Sigmoid colon (tissue), 4 donors: ENCODE measurements at regions not wholly inside any gene's neighbourhood (a gene's known extent, or its start where the extent isn't known, plus 50 kb on each side); places are given as distances from the start of the nearest gene placed in this dataset.

ENCODE experiments used
- EP300 ChIP-seq, 4 donors: sonication (generic); formaldehyde crosslinking; IDR thresholded peaks; one replicate each; pipeline ENCODE4 v1.6.1; 2017; ENCODE audit warnings: antibody characterized with exemption in 4 of 4
- POLR2A ChIP-seq, 2 donors: fragments of 450-650 bp; IDR thresholded peaks; one replicate each; pipeline ENCODE4 v1.6.1; 2016; ENCODE audit warnings: antibody characterized with exemption in 2 of 2, mild to moderate bottlenecking in 2 of 2, moderate library complexity in 2 of 2
- POLR2AphosphoS5 ChIP-seq, 4 donors: sonication (generic); formaldehyde crosslinking; IDR thresholded peaks; one replicate each; pipeline ENCODE4 v1.6.1; 2017; ENCODE audit warnings: antibody characterized with exemption in 4 of 4
- TF ChIP-seq, protein P1 (sequence below), 4 experiments: fragments of 450-650 bp in 3 of 4; fragments of 200-600 bp in 1 of 4; IDR thresholded peaks; one replicate each; pipeline ENCODE4 v1.5.1; 2016 to 2019; ENCODE audit warnings: antibody characterized with exemption in 4 of 4, mild to moderate bottlenecking in 3 of 4, moderate library complexity in 2 of 4

DNA sequence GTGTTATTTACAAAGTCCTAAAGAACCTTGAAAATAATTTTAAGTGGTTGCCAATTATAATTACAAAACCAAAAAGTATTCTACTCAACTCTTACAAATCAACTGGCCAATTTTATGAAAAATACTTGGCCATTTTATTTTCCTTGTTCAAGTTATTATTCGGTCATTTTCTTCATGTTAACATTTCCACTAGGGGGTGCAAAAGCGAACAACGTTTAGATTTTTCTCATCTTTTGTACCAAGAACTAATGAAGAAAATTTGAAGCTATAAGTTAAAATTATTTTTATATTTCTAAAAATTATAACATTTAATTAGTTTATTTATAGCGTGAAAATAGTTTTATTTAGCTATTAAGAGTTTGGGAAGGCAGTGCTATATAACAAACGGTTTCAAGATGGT is 1453.3 kb downstream of the MAT2B start:
- TF ChIP-seq, protein P1, sequence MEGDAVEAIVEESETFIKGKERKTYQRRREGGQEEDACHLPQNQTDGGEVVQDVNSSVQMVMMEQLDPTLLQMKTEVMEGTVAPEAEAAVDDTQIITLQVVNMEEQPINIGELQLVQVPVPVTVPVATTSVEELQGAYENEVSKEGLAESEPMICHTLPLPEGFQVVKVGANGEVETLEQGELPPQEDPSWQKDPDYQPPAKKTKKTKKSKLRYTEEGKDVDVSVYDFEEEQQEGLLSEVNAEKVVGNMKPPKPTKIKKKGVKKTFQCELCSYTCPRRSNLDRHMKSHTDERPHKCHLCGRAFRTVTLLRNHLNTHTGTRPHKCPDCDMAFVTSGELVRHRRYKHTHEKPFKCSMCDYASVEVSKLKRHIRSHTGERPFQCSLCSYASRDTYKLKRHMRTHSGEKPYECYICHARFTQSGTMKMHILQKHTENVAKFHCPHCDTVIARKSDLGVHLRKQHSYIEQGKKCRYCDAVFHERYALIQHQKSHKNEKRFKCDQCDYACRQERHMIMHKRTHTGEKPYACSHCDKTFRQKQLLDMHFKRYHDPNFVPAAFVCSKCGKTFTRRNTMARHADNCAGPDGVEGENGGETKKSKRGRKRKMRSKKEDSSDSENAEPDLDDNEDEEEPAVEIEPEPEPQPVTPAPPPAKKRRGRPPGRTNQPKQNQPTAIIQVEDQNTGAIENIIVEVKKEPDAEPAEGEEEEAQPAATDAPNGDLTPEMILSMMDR (IDR thresholded peaks at IDR 0.05): no peak
- no peak for TF ChIP-seq POLR2A (IDR thresholded peaks at IDR 0.05)
- TF ChIP-seq POLR2AphosphoS5 (IDR thresholded peaks at IDR 0.05): no peak
- TF ChIP-seq EP300 (IDR thresholded peaks at IDR 0.05): no peak
